T1000 (cell line): ENCODE measurements at regions not wholly inside any gene's neighbourhood (a gene's known extent, or its start where the extent isn't known, plus 50 kb on each side); places are given as distances from the start of the nearest gene placed in this dataset.

Experiments
- DNase-seq: peaks from one replicate; lab custom pipeline; 2025; ENCODE audit warnings: mixed read lengths; lab: John Stamatoyannopoulos, UW

DNA sequence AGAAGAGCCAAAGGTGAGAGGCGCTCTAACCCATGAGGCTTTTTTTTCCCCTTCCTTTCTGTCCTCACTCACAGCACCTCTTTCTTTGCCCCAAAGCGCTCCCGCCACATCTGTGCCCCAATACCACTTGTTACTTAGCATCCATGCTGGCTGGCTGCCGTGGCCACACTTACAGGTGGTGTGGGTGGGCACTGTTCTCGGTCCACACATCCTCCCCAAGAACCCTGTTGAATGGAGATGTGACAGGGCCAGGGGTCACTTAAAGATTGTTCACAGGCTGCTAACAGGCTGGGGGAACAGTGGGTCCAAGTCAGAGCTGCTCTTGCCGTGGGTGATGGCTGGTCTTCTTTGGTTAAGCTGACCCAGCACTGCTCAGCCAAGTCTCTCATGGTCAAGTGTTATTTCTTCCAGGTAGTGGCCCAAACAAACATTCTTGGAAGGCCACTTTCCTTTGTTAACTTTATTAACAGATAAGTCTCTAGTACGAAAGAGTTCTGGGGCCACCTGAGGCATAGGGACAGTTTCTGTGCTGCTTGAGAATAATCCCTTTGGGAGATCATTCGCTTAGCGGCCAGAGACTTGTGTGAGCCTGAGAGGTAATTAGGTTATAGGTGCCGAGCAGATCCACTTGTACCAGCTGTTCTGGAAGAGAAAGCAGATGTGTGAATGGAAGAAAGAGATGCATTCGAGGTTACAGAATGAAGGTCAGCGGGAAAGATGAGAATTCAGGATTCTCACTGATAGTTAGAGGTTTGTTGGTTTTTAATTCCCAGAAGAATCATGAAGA, 62.6 kb upstream of the IRF2BP2 start:
- no peak for DNase-seq

DNA sequence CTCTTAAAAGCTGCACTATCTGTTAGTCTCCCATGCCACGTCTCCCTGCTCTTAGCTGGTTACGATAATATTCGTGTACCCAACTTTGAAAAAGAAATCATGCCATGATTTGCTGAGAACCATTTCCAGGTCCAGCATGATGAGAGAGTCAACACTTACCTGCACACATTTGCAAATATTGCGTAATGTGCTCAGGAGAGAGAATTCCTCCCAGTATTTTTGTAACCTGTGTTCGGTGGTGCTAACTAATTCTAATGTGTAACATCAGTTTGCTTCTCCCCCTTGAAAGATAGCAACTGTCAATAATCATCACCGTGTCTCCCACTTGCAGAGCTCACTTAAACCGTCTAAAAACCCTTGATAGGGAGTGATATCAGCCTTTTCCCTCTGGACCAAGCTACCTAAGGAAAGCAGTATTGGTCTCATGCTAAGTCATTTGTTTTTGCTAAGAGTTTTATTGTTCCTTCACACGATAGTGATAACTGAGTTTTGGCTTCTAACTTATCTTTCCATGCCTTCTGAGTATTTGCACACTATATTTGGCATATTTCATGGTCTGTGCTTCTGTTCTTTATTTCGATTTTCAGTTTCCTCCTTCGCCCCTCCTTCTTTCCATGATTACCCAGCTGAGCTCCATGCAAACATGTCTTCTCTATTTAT, 61.1 kb upstream of the IRF2BP2 start:
- DNase-seq, result no peak

DNA sequence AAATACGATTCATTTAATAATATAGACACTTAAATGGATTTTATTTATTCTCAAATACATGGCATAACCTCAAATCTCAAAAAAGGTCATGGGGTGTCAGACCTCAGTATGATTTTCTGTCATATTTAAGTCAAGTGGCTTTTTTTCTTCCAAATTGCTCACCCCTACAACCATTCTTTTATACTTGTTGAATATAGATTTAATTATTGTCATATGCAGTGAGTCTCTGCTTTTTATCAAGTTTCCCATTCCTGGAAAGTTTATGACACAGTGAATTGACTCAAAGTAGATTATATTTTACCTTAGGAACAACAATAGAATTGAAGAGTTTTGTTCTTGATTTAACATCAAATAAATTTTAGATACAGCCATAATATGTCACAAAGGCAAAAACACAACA, 59.5 kb upstream of the IRF2BP2 start:
- no peak for DNase-seq

DNA sequence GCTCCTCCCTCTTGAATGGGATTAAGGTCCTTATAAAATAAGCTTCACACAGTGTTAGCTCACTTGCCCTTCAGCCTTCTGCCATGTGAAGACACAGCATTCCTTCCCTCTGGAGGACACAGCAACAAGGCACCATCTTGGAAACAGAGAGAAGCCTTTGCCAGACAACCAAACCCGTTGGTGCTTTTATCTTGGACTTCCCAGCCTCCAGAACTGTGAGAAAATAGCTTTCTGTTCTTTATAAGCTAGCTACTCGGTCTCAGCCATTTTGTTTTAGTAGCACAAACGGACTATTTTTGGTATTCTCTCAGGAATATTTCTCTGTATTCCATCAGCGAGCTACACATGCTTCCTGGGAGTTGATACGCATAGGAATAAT, 58.6 kb upstream of the IRF2BP2 start:
- no peak for DNase-seq

DNA sequence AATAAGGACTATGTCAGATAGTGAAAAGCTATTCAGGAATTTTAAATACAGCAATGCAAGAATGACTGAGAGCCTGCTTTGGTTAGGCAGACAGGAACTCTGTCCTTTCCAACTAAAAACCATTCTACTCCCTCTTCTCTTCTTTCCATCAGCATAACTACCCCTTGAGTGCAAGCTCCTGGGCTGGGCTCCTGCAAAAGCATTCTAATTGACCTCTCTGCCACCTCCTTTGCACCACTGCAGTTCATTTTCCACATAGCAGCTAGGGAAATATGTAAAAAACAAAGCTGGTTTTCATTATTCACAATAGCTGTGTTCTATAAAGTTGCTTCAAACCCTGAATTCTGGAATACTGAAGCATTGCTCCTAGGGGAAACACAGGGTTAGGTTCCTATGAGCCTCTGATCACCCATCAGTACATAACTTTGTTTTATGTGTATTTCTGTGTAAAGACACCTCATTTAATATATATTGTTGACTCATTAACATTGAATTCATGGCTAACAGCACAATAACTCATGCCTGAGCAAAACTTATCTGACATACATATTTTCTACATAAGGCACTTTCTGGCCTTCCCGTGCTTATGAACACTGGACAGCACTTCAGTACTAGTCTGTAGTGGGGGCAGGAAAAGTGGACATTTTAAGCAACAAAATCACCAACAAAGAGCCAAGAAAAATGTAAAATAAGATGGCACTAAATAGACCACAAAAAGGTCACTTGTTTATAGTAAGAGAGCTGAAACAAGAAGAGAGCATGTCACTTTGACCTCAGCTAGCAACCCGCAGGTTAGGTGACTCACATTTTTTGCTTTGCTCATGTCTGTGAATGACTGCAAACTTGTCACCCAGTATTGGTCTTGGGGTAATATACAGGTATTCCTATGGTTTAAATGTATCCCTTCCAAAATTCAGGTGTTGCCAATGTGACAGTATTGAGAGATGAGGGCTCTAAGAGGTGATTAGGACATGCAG, 57.9 kb upstream of the IRF2BP2 start:
- DNase-seq, result no peak

DNA sequence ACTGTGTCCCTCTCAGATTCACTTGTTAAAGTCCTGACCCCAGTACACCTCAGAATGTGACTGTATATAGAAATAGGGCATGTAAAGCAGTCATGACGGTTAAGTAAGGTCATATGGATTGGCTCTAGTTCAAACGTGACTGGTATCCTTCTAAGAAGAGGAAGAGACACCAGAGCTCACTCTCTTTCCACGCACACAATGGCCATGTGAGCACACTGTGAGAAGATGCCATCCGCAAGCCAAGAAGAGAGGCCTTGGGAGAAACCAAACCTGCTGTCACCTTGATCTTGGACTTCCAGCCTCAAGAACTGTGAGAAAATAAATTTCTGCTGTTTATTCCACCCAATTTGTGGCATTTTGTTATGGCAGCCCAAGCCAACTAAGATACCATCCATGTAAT, 56.8 kb upstream of the IRF2BP2 start:
- no peak for DNase-seq

DNA sequence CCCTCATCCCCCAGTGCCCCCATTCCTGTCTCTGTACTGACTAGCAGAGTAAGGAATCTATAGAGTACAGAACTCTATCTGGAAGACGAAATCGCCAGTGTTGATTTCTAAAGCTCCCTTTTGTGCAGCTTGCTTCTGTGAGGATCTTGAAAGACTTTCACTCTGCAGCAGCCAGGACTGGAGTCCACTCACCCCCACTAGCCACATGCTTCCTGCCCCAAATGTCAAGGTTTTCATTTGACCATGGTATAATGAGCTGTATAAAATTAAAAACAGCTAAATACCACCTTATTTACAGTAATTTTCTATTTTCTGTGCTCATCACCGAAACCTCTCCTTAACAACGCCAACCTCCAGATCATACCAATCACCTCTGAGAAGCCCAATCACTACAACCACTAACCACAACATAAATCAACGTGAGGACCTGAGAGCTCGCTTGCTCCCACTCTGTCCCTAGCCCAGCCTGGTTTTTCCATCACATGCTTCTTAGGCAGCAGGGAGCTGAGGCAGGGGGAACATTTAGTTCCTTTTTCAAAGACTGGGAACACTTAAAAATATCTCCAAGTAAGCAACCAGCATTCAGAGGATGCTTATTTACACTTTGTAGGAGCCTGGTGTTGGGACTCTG, 56.1 kb upstream of the IRF2BP2 start:
- DNase-seq, result no peak

DNA sequence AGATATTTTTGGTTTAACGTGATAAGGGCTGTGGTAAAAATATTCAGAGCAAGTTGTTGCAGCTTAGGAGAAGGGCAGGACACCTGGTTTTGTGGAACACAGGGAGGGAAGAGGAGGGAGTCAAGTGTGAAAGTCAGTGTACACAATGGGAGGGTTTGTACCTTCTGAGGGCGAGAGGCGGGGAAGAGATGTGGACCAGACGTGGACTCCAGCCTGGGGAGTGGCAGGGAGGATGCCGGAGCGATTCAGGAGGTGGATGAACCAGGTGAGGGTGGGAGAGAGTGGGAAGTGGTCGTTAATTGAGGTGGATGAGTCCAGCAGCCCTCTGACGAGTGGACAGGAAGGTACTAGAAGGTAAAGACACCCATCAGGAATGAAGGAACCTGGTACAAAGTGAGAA, 52.2 kb upstream of the IRF2BP2 start:
- DNase-seq, result no peak

DNA sequence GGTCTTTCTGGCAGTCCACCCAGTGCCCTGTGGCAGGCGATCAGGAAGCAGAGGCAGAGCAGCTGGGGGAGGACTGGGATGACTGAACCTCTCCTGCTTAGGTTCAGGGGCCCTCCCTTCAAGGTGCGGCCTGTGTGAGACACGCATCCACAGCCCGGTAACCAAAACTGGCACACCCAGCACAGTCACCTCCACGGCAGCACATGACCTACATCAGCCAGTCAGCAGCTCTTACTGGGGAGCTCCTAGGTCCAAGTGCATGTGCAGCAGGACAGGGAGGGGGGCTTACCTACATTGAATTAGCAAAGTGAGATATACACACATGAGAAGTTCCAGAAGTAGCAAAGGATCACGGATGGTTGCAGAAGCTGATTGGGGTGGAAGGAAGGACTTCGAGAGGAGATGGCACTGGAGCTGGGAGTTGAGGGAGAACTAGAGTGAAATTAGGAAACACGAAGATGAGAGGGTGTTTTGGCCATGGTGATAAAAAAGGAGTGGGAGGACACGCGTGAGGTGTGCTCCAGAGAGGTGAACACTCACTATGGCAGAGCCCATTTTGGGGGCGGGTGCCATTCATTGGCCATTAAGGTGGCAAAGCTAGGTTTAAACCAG, 51.4 kb upstream of the IRF2BP2 start:
- DNase-seq, result no peak

DNA sequence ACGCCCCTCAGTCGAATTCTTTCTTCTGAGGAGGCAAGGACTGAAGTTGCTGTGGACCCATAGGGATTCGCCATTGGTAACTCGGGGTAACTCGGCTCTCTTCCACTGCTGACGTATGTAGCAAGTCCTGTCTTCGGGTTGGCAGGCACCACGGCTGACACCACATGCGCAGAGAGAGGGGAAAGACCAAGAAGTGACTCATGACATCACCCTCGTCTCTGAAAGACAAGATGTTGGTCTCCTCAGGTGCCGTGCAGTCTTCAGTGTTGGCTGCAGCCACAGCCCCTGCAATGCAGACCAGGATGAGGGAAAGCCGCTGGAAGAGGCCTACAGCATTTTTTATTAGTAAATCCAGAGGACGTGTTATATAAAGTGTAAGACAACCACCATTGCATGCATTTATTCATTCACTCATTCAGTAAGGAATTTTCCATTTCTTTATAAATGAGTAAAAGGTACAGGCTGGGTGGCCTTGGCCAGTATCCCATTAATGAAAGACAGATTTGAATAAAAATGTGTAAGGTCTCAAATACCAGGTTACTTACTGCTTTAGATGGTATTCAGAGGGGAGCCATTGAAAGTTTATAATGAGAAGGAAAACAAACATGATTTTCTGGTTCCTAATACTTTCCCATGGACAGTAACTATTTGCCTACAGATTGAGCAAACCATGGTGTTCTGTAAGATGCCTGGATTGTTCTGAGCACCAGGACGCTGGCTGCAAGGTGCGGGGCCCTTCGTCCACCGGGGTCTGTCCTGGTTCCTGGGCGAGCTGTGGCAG, 50.7 kb upstream of the IRF2BP2 start:
- DNase-seq, result no peak
